Gastroesophageal sphincter (tissue), 4 donors: ENCODE measurements at regions not wholly inside any gene's neighbourhood (a gene's known extent, or its start where the extent isn't known, plus 50 kb on each side); places are given as distances from the start of the nearest gene placed in this dataset.

Experiments used
- ATAC-seq: fragments of 150-250 bp; one replicate; pipeline ENCODE4 v1.9.1; 2016; ENCODE audit warnings: mild to moderate bottlenecking, moderate library complexity
- H3K27ac ChIP-seq, 4 donors: fragments of 200-600 bp; sonication (generic) in 3 of 4; 1 replicate in 3 of 4; 2 replicates in 1 of 4; pipeline ENCODE4 v1.5.1; 2016 to 2019
- H3K27me3 ChIP-seq: fragments of 200-600 bp; sonication (generic); one replicate; pipeline ENCODE4 v1.5.1; 2019
- H3K36me3 ChIP-seq, 2 donors: fragments of 200-600 bp; sonication (generic); one replicate each; pipeline ENCODE4 v1.5.1; 2019; ENCODE audit warnings: control low read depth in 1 of 2
- H3K4me1 ChIP-seq, 3 donors: fragments of 200-600 bp; sonication (generic); 1 replicate in 2 of 3; 2 replicates in 1 of 3; pipeline ENCODE4 v1.5.1; 2016 to 2019; ENCODE audit warnings: control low read depth in 2 of 3
- H3K4me3 ChIP-seq, 2 donors: fragments of 200-600 bp; sonication (generic); one replicate each; pipeline ENCODE4 v1.5.1; 2019; ENCODE audit warnings: mild to moderate bottlenecking in 1 of 2, moderate library complexity in 1 of 2
- H3K9me3 ChIP-seq, 3 donors: fragments of 200-600 bp; sonication (generic); one replicate each; pipeline ENCODE4 v1.5.1; 2017 to 2019; ENCODE audit warnings: control low read depth in 2 of 3
- CTCF ChIP-seq, 4 experiments: fragments of 200-600 bp in 2 of 4; fragments of 450-650 bp in 2 of 4; sonication (generic) in 1 of 4; IDR thresholded peaks; one replicate each; pipeline ENCODE4 v1.5.1; 2017 to 2019; ENCODE audit warnings: antibody characterized with exemption in 4 of 4, mild to moderate bottlenecking in 2 of 4, moderate library complexity in 2 of 4
- EP300 ChIP-seq: sonication (generic); formaldehyde crosslinking; IDR thresholded peaks from one replicate; pipeline ENCODE4 v1.6.1; 2017; ENCODE audit warnings: antibody characterized with exemption, mild to moderate bottlenecking
- POLR2A ChIP-seq, 2 donors: fragments of 450-650 bp; IDR thresholded peaks; one replicate each; pipeline ENCODE4 v1.6.1; 2017; ENCODE audit warnings: antibody characterized with exemption in 2 of 2, mild to moderate bottlenecking in 2 of 2, moderate library complexity in 1 of 2
- POLR2AphosphoS5 ChIP-seq: sonication (generic); formaldehyde crosslinking; IDR thresholded peaks from one replicate; pipeline ENCODE4 v1.6.1; 2017; ENCODE audit warnings: antibody characterized with exemption
- WGBS, 2 donors: methylation state at CpG; one replicate each; pipeline ENCODE4 v1.1.5; 2018; ENCODE audit warnings: low coverage in 1 of 2; 5-methylcytosine and 5-hydroxymethylcytosine counted together

- H3K27me3 ChIP-seq, result no peaks in the 10 kb centered on the region
- 69 to 82% methylated on average over 7 of the region's 10 CpGs for WGBS, 2 donors
- peaks cover 0 to 21% (median 0%) of the 10 kb centered on the region in 3 donors for H3K9me3 ChIP-seq
- H3K4me1 ChIP-seq, result peaks cover 0 to 8% (median 3%) of the 10 kb centered on the region in 3 donors
- no peak for ATAC-seq
- no peaks in the 10 kb centered on the region for H3K36me3 ChIP-seq
- TF ChIP-seq CTCF (IDR thresholded peaks at IDR 0.05) (no peak), EP300 (no peak)
- no peak overlapping the region for H3K4me3 ChIP-seq
- no peak overlapping the region for H3K27ac ChIP-seq
These were observed 114.7 kb downstream of the ANKRD60 start for GRCh38 chr20:58113716-58114115.

DNA sequence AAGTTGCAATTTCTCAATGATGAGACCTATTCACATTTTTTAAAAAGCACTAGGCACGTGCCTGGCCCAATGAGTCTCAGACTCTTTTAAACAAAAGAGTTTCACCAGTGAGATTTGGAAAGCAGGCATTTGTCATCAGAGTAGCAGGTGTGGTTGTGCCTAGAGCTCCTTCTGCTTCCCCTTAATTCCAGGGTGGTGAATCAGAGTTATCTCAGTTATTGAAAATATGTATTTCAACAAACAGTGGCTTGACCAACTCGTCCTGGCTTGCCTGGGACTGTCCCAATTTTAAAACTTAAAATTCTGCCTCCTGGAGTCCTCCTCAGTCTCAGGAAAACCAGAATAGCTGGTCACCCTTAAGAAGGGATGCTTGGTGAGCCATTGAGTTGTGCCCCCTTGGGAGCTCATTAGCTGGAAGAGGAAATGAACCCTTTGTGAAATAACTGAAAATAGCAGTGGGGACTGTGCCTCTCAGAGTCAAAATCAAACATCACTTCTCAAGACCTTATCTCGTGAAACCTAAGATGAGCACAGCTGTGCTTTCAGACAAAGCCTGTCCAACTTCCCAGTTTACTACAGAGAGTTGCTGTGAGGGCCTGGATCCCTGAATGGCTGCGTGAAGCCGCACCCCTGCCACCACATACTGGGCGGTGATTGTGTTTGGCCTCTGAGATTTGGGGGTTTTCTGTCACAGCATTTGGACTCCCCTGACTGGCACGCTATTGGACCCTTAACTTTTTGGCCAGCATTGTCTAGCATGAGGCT, 116.3 kb downstream of the ANKRD60 start:
- peaks cover 0 to 8% (median 3%) of the 10 kb centered on the region in 3 donors for H3K4me1 ChIP-seq
- H3K27ac ChIP-seq, result peak overlapping the region in 1 of 4 donors; percentile 55
- TF ChIP-seq CTCF (IDR thresholded peaks at IDR 0.05), result no peak
- no peak for TF ChIP-seq POLR2AphosphoS5
- no peak for TF ChIP-seq POLR2A (IDR thresholded peaks at IDR 0.05)
- TF ChIP-seq EP300, result no peak
- no peak overlapping the region for H3K4me3 ChIP-seq
- H3K36me3 ChIP-seq, result no peaks in the 10 kb centered on the region
- peaks cover 0 to 9% (median 0%) of the 10 kb centered on the region in 3 donors for H3K9me3 ChIP-seq
- ATAC-seq, result peak; percentile 79
- H3K27me3 ChIP-seq, result no peaks in the 10 kb centered on the region
- WGBS, 2 donors, result 46% methylated on average over 4 of the region's 7 CpGs; no CpG with 5 or more reads in 1 of the 2 donors

DNA sequence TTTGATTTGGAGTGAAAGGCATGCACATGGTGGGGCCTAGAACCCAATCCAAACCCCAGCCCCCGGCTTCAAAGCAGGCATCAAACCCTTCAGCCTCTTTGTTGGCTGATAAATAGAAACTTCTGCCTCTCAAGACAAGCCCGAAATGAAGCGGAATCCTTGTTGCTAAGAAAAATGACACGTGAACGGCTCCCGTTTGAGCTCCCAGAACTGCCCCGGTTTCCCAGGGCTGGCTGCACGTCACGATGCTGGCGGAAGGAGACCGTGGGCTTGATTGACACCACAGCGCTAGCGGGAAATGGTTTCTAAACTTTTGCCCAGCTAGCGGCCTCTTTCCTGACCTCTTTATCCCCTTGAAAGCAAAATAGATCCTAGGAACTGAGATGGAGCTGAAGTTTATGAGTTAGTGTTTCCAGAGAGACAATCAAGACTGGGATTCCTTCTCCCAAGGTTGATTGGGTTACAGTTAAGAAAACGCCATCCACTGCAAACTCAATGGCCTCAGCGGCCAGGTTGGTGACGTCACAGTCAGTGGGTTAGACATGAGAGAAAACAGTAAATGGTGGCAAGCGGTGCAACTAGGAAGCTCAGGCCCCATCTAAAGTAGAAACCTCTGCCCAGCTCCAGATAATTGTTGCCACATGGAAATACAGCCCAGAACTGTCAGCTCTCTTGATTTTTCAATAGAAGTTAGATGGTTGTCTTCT, 117.0 kb downstream of the ANKRD60 start:
- Histone ChIP-seq H3K27me3 (no peaks in the 10 kb centered on the region), H3K27ac (peak overlapping the region in 2 of 4 donors; percentile 31 to 55), H3K9me3 (peaks cover 0 to 9% (median 0%) of the 10 kb centered on the region in 3 donors), H3K36me3 (no peaks in the 10 kb centered on the region), H3K4me1 (peaks cover 0 to 8% (median 3%) of the 10 kb centered on the region in 3 donors), H3K4me3 (no peak overlapping the region)
- TF ChIP-seq POLR2AphosphoS5 (no peak), EP300 (no peak), POLR2A (IDR thresholded peaks at IDR 0.05) (no peak), CTCF (IDR thresholded peaks at IDR 0.05) (no peak)
- WGBS, 2 donors, result 67 to 84% methylated on average over 11 to 12 of the region's 18 CpGs
- no peak for ATAC-seq

DNA sequence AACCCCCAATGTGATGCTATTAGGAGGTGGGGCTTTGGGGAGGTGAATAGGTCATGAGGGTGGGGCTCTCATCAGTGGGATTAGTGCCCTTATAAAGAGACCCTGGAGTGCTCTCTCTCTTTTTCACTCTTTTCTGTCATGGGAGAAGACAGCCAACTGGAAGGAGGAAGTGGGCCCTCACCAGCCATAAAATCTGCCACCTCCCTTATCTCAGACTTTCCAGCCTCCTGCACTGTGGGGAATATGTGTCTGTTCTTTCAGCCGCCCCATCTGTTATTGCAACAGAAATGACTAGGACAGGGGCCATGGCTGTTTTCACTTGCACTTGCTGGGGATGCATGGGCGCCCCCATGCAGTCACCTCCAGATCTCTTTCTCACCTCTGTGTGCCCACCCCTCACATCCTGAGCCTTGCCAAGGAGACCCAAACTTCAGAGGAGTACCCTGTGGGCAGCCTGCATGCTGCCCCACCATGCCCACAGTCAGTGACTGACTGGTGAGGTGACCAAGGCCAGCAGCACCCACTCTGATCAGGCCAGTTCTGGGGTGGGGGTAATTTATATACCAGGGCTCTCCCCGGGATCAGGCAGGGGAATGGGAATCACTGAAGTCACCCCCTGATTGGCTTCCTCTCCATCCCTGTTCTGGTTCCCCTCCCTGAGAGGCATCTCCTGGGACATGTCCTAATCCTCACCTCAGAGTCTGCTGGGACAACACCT, 118.4 kb downstream of the ANKRD60 start:
- TF ChIP-seq EP300 (no peak), POLR2A (IDR thresholded peaks at IDR 0.05) (no peak)
- peaks cover 0 to 8% (median 3%) of the 10 kb centered on the region in 3 donors for H3K4me1 ChIP-seq
- 92% methylated on average over 2 of the region's 3 CpGs; no CpG with 5 or more reads in 1 of the 2 donors for WGBS, 2 donors
- no peaks in the 10 kb centered on the region for H3K36me3 ChIP-seq
- H3K27me3 ChIP-seq, result no peaks in the 10 kb centered on the region
- no peak for ATAC-seq
- no peak overlapping the region for H3K4me3 ChIP-seq
- H3K9me3 ChIP-seq, result peaks cover 0 to 9% (median 0%) of the 10 kb centered on the region in 3 donors
- no peak overlapping the region for H3K27ac ChIP-seq
